HEK293T (cell line): ENCODE measurements at regions not wholly inside any gene's neighbourhood (a gene's known extent, or its start where the extent isn't known, plus 50 kb on each side); places are given as distances from the start of the nearest gene placed in this dataset.

ENCODE experiments used
- CTCF ChIA-PET: fragments of 350-600 bp; formaldehyde crosslinking; extraction: SDS; loops from one replicate; lab custom pipeline; 2021; ENCODE audit warnings: antibody characterized with exemption, inconsistent platforms; lab: Yijun Ruan, JAX
- POLR2A ChIA-PET: fragments of 350-600 bp; formaldehyde crosslinking; extraction: SDS; loops from one replicate; lab custom pipeline; 2020; ENCODE audit warnings: antibody characterized with exemption, inconsistent platforms; lab: Yijun Ruan, JAX
- DNase-seq: peaks from one replicate; pipeline ENCODE4 v3.0.0; 2012; ENCODE audit warnings: mixed read lengths; ENCODE audit errors: extremely low spot score
- ARNT ChIP-seq: fragments of 450-650 bp; IDR thresholded peaks from 2 replicates; pipeline ENCODE4 v1.6.1; 2017; ENCODE audit warnings: mild to moderate bottlenecking
- BHLHE40 ChIP-seq: fragments of 450-650 bp; IDR thresholded peaks from 2 replicates; pipeline ENCODE4 v1.6.1; 2016; ENCODE audit warnings: mild to moderate bottlenecking, moderate library complexity, borderline replicate concordance
- CTBP1 ChIP-seq: fragments of 450-650 bp; IDR thresholded peaks from 2 replicates; pipeline ENCODE4 v1.6.1; 2016; ENCODE audit warnings: borderline replicate concordance
- ELF4 ChIP-seq: fragments of 450-650 bp; IDR thresholded peaks from 2 replicates; pipeline ENCODE4 v1.6.1; 2017; ENCODE audit warnings: antibody characterized with exemption
- FOXA1 ChIP-seq: fragments of 450-650 bp; IDR thresholded peaks from 2 replicates; pipeline ENCODE4 v1.6.1; 2016; ENCODE audit warnings: mild to moderate bottlenecking
- FOXK2 ChIP-seq: fragments of 450-650 bp; IDR thresholded peaks from 2 replicates; pipeline ENCODE4 v1.6.1; 2016; ENCODE audit warnings: mild to moderate bottlenecking
- FOXM1 ChIP-seq: fragments of 450-650 bp; IDR thresholded peaks from 2 replicates; pipeline ENCODE4 v1.6.1; 2017; ENCODE audit warnings: mild to moderate bottlenecking, borderline replicate concordance
- HDGF ChIP-seq: fragments of 450-650 bp; IDR thresholded peaks from 2 replicates; pipeline ENCODE4 v1.6.1; 2017; ENCODE audit warnings: antibody characterized with exemption, borderline replicate concordance
- L3MBTL2 ChIP-seq: fragments of 450-650 bp; conservative IDR thresholded peaks from 2 replicates; pipeline ENCODE4 v1.6.1; 2016; ENCODE audit warnings: mild to moderate bottlenecking
- LEF1 ChIP-seq: fragments of 450-650 bp; IDR thresholded peaks from 2 replicates; pipeline ENCODE4 v1.6.1; 2017; ENCODE audit warnings: mild to moderate bottlenecking, borderline replicate concordance
- NFRKB ChIP-seq: fragments of 450-650 bp; IDR thresholded peaks from 2 replicates; pipeline ENCODE4 v1.6.1; 2016; ENCODE audit warnings: mild to moderate bottlenecking, moderate library complexity
- SP1 ChIP-seq: fragments of 450-650 bp; IDR thresholded peaks from 2 replicates; pipeline ENCODE4 v1.6.1; 2017
- SUZ12 ChIP-seq: fragments of 450-650 bp; IDR thresholded peaks from 2 replicates; pipeline ENCODE4 v1.6.1; 2016; ENCODE audit warnings: mild to moderate bottlenecking
- TARDBP ChIP-seq: fragments of 450-650 bp; IDR thresholded peaks from 2 replicates; pipeline ENCODE4 v1.6.1; 2016
- ZNF384 ChIP-seq: fragments of 450-650 bp; IDR thresholded peaks from 2 replicates; pipeline ENCODE4 v1.6.1; 2016
- TF ChIP-seq, protein P1 (sequence below): fragments of 450-650 bp; IDR thresholded peaks from 2 replicates; pipeline ENCODE4 v1.6.1; 2016

DNA sequence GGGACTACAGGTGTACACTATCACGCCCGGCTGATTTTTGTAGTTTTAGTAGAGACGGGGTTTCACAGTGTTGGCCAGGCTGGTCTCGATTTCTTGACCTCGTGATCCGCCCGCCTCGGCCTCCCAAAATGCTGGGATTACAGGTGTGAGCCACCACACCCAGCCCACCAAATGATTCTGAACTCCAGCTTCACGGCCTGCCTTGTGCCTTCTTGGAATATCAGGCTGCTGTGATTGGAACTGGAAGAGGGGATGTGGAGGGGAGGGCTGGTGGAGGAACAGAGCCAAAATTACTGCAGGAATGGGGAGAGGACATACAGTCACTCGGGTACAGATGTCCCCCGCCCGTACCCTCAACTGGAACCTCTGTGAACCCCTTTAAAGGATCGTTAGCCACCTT lies 268.4 kb downstream of the ACTR3B start:
- ChIA-PET POLR2A (no interaction called here), CTCF (no interaction called here)
- DNase-seq: no peak
- no peak for TF ChIP-seq ARNT
- TF ChIP-seq ZNF384: no peak
- TF ChIP-seq LEF1: no peak
- TF ChIP-seq SUZ12: no peak
- TF ChIP-seq FOXK2: no peak
- TF ChIP-seq TARDBP: no peak
- TF ChIP-seq FOXM1: no peak
- no peak for TF ChIP-seq HDGF
- no peak for TF ChIP-seq CTBP1
- TF ChIP-seq SP1: no peak
- TF ChIP-seq L3MBTL2: no peak
- no peak for TF ChIP-seq NFRKB
- TF ChIP-seq FOXA1: no peak
- TF ChIP-seq ELF4: no peak
- TF ChIP-seq BHLHE40: no peak
- TF ChIP-seq, protein P1, sequence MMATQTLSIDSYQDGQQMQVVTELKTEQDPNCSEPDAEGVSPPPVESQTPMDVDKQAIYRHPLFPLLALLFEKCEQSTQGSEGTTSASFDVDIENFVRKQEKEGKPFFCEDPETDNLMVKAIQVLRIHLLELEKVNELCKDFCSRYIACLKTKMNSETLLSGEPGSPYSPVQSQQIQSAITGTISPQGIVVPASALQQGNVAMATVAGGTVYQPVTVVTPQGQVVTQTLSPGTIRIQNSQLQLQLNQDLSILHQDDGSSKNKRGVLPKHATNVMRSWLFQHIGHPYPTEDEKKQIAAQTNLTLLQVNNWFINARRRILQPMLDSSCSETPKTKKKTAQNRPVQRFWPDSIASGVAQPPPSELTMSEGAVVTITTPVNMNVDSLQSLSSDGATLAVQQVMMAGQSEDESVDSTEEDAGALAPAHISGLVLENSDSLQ: no peak

DNA sequence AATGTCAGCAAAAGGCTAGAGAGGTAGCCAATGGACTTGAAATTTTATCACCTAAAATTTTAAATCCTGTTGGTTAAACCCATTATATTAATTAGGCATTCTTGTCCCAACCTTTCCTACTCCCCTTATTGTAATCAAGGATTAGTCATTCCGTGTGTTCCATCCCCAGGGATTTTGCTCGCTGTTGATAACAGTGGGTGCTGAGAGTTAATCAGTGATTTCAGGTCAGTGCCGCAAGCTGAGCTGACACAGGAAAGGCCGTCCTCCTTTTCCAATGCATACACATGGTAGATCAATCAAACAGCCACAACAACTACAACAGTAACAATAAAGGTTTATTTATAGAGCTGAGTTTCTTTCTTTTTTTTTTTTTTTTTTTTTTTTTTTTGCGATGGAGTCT lies 271.4 kb downstream of the ACTR3B start:
- CTCF ChIA-PET: no interaction called here
- TF ChIP-seq CTBP1: no peak
- no peak for TF ChIP-seq ZNF384
- no peak for TF ChIP-seq BHLHE40
- no peak for TF ChIP-seq ARNT
- TF ChIP-seq LEF1: no peak
- TF ChIP-seq, protein P1: no peak
- no peak for TF ChIP-seq L3MBTL2
- TF ChIP-seq ELF4: no peak
- no peak for TF ChIP-seq SUZ12
- TF ChIP-seq NFRKB: no peak
- DNase-seq: no peak
- POLR2A ChIA-PET: no interaction called here

DNA sequence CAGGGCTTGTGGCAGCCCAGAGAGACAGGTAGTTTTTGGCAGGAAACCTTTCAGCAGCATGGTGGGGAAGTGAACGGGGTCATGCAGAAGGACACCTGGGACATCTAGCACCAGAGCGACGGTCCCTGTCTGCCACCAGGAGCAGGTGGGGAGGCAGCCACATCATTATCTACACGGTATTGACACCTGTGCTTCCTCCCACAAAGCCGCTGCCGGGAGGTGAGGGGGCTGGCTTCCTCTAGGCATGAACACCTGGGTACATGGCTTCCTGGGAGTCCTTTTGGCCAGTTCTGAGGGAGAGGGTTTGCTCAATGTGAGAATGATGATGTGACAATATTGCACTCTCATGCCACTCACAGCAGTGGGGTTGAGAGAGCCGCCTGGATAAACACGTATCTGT lies 275.2 kb downstream of the ACTR3B start:
- ChIA-PET POLR2A (no interaction called here), CTCF (no interaction called here)
- DNase-seq: no peak
- TF ChIP-seq ZNF384: no peak
- TF ChIP-seq ELF4: no peak
- no peak for TF ChIP-seq FOXK2
- TF ChIP-seq NFRKB: no peak
- no peak for TF ChIP-seq SP1
- no peak for TF ChIP-seq FOXA1
- no peak for TF ChIP-seq TARDBP
- TF ChIP-seq L3MBTL2: no peak
- TF ChIP-seq LEF1: no peak
- TF ChIP-seq CTBP1: no peak
- TF ChIP-seq, protein P1: no peak
- no peak for TF ChIP-seq SUZ12
- TF ChIP-seq FOXM1: no peak
- TF ChIP-seq HDGF: no peak

DNA sequence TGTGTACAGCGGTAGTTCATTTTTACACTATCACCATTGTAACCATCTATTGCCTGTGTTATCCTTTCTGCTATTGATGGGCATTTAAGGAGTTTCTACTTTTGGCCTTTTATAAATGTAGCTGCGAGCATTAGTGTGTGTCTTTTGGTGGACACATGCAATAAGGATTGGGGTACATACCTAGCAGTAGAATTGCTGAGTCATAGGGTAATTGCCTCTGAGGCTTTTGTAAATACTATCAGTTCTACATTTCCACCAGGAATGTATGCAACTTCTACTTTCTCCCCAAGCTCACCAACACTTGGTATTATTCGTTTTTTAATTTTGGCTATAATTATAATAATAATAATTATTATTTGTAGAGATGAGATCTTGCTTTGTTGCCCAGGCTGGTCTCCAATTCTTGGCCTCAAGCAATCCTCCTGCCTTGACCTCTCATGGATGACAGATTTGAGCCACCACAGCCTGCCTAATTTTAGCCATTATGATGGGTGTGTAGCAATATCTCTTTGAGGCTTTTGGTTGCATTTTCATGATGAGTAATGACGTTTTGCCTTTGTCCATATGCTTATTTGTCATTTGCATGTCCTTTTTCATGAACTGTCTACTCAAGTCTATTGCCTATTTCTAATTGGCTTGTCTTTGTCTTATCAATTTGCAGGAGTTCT lies 277.0 kb downstream of the ACTR3B start:
- ChIA-PET CTCF (no interaction called here), POLR2A (no interaction called here)
- no peak for DNase-seq
- TF ChIP-seq LEF1 (no peak), FOXK2 (no peak), NFRKB (no peak), SUZ12 (no peak), FOXM1 (no peak), FOXA1 (no peak), CTBP1 (no peak), L3MBTL2 (no peak), TARDBP (no peak), ZNF384 (no peak), BHLHE40 (no peak), SP1 (no peak), ELF4 (no peak), ARNT (no peak), HDGF (no peak)
- TF ChIP-seq, protein P1: no peak

DNA sequence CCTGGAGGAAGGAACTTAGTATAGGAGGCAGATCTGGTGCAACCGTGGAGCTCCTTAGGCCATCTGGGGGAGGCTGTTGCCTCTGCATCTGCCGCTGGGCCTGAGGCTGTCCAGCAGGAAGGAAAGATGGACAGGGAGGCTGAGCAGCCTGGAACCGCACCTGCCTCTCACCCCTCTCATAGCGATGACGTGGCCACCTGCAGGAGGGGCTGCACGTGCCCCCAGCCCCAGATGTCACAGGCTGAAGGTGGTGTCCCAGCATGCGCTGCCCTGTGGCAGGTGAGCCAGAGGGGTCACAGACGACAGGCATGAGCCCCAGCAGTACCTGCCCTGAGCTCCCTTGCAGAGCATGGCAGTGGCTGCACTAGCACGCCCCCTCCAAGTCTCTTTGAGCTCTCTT lies 283.9 kb downstream of the ACTR3B start:
- ChIA-PET POLR2A (no interaction called here), CTCF (interaction anchor here (0.6 kb wide), 1 partner anchor 54 kb away, joined by 4 read pairs; no protein-coding TSS in a partner anchor)
- no peak for DNase-seq
- TF ChIP-seq FOXK2 (no peak), BHLHE40 (no peak), SUZ12 (no peak), LEF1 (no peak), L3MBTL2 (no peak), CTBP1 (no peak), ZNF384 (no peak), FOXA1 (no peak), FOXM1 (no peak), TARDBP (no peak), ELF4 (no peak)
- TF ChIP-seq, protein P1: no peak
